Smooth muscle cell (in vitro differentiated cells): ENCODE measurements at regions not wholly inside any gene's neighbourhood (a gene's known extent, or its start where the extent isn't known, plus 50 kb on each side); places are given as distances from the start of the nearest gene placed in this dataset.

Source experiments
- DNase-seq: peaks from one replicate; lab custom pipeline; 2025; ENCODE audit not compliant: unreplicated experiment; lab: John Stamatoyannopoulos, UW
- H2AFZ ChIP-seq: fragments of 200-600 bp; sonication (generic); 2 replicates; pipeline ENCODE4 v1.6.0; 2016; ENCODE audit warnings: antibody characterized with exemption, low read depth, mild to moderate bottlenecking
- H3F3A ChIP-seq: fragments of 200-600 bp; sonication (generic); 2 replicates; pipeline ENCODE4 v1.6.0; 2017; ENCODE audit warnings: antibody characterized with exemption, low read depth
- H3K27ac ChIP-seq: fragments of 200-600 bp; sonication (generic); 2 replicates; pipeline ENCODE4 v1.5.1; 2016; ENCODE audit warnings: low read depth, mild to moderate bottlenecking
- H3K27me3 ChIP-seq: fragments of 200-600 bp; sonication (generic); 2 replicates; pipeline ENCODE4 v1.6.1; 2016; ENCODE audit warnings: low read depth, mild to moderate bottlenecking
- H3K36me3 ChIP-seq: fragments of 200-600 bp; sonication (generic); 2 replicates; pipeline ENCODE4 v1.5.1; 2016; ENCODE audit warnings: low read depth
- H3K4me1 ChIP-seq: fragments of 200-600 bp; sonication (generic); 2 replicates; pipeline ENCODE4 v1.5.1; 2016; ENCODE audit warnings: low read depth
- H3K4me2 ChIP-seq: fragments of 200-600 bp; sonication (generic); 2 replicates; pipeline ENCODE4 v1.6.0; 2016; ENCODE audit warnings: mild to moderate bottlenecking
- H3K4me3 ChIP-seq: fragments of 200-600 bp; sonication (generic); 2 replicates; pipeline ENCODE4 v1.5.1; 2016; ENCODE audit warnings: mild to moderate bottlenecking
- H3K79me2 ChIP-seq: fragments of 200-600 bp; sonication (generic); 2 replicates; pipeline ENCODE4 v1.6.0; 2016; ENCODE audit warnings: low read depth, mild to moderate bottlenecking
- H3K9ac ChIP-seq: fragments of 200-600 bp; sonication (generic); 2 replicates; pipeline ENCODE4 v1.6.0; 2016; ENCODE audit warnings: low read depth
- H3K9me3 ChIP-seq: fragments of 200-600 bp; sonication (generic); replicated peaks from 2 replicates; pipeline ENCODE4 v1.5.1; 2016; ENCODE audit warnings: low read depth
- H4K20me1 ChIP-seq: fragments of 200-600 bp; sonication (generic); 2 replicates; pipeline ENCODE4 v1.6.0; 2016; ENCODE audit warnings: low read depth
- WGBS: methylation state at CpG from one replicate; pipeline ENCODE4 v1.1.7; 2016; ENCODE audit warnings: low lambda C conversion rate; 5-methylcytosine and 5-hydroxymethylcytosine counted together
- TF ChIP-seq, protein P1 (sequence below): fragments of 200-600 bp; sonication (generic); IDR thresholded peaks from 2 replicates; pipeline ENCODE4 v1.5.1; 2017; ENCODE audit warnings: borderline replicate concordance, mild to moderate bottlenecking, antibody characterized with exemption; ENCODE audit not compliant: insufficient read depth, poor library complexity, severe bottlenecking

DNA sequence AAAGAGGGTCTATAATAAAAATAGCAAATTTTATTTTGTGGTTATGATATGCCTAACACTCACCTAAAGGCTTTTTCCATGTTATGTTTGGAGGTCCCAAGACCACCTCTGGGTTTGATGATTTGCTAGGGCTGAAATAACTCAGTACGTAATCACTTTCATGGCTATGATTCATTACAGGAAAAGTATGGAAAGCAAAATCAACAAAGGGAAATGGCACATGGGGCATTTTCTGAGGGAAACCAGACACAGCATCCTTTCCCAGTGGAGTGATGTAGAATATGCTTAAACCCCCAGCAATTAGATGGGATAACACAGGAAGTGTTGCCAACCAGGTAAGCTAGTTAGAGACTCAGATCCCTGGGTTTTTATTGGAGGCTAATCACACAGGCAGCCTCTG, 701.6 kb upstream of the CBLB start:
- H3K9me3 ChIP-seq, result no peaks in the 10 kb centered on the region
- no peak overlapping the region for H3K27ac ChIP-seq
- WGBS, result 80% methylated on average over 1 of the region's 1 CpG
- H2AFZ ChIP-seq, result no peak overlapping the region
- no peak for DNase-seq
- TF ChIP-seq, protein P1, sequence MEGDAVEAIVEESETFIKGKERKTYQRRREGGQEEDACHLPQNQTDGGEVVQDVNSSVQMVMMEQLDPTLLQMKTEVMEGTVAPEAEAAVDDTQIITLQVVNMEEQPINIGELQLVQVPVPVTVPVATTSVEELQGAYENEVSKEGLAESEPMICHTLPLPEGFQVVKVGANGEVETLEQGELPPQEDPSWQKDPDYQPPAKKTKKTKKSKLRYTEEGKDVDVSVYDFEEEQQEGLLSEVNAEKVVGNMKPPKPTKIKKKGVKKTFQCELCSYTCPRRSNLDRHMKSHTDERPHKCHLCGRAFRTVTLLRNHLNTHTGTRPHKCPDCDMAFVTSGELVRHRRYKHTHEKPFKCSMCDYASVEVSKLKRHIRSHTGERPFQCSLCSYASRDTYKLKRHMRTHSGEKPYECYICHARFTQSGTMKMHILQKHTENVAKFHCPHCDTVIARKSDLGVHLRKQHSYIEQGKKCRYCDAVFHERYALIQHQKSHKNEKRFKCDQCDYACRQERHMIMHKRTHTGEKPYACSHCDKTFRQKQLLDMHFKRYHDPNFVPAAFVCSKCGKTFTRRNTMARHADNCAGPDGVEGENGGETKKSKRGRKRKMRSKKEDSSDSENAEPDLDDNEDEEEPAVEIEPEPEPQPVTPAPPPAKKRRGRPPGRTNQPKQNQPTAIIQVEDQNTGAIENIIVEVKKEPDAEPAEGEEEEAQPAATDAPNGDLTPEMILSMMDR, result no peak
- H3K36me3 ChIP-seq, result no peaks in the 10 kb centered on the region
- H3K4me3 ChIP-seq, result no peak overlapping the region
- H4K20me1 ChIP-seq, result no peaks in the 10 kb centered on the region
- H3K79me2 ChIP-seq, result no peaks in the 10 kb centered on the region
- H3K4me2 ChIP-seq, result no peak overlapping the region
- no peaks in the 10 kb centered on the region for H3K27me3 ChIP-seq
- H3K4me1 ChIP-seq, result no peaks in the 10 kb centered on the region
- H3F3A ChIP-seq, result no peaks in the 10 kb centered on the region
- no peak overlapping the region for H3K9ac ChIP-seq

DNA sequence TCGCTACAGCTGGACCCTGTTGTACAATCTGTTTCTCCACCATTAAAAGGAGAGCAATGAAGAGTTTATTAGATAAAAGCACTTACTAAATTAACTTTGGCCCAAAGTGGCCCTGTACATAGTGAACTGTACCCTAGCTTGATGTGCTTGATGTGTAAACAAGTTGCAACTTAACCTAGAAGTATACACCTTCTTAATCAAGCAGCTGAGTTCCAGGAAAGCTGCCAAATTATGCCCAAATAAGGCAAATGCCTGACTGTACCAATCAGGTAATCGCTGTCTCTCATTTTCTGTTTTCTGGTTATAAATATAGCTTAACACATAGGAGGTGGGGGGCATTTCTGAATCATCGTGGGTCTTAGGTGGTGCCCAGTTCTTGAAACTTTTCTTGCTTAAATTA, 704.8 kb upstream of the CBLB start:
- Histone ChIP-seq H3K27me3 (no peaks in the 10 kb centered on the region), H3K9ac (no peak overlapping the region), H3K36me3 (no peaks in the 10 kb centered on the region), H3K4me1 (no peaks in the 10 kb centered on the region), H4K20me1 (no peaks in the 10 kb centered on the region), H3K4me3 (no peak overlapping the region), H3K79me2 (no peaks in the 10 kb centered on the region), H3K27ac (no peak overlapping the region), H3K4me2 (no peak overlapping the region), H3K9me3 (no peaks in the 10 kb centered on the region), H3F3A (no peaks in the 10 kb centered on the region), H2AFZ (no peak overlapping the region)
- WGBS, result 95% methylated on average over 3 of the region's 3 CpGs
- no peak for DNase-seq
- TF ChIP-seq, protein P1, result no peak

DNA sequence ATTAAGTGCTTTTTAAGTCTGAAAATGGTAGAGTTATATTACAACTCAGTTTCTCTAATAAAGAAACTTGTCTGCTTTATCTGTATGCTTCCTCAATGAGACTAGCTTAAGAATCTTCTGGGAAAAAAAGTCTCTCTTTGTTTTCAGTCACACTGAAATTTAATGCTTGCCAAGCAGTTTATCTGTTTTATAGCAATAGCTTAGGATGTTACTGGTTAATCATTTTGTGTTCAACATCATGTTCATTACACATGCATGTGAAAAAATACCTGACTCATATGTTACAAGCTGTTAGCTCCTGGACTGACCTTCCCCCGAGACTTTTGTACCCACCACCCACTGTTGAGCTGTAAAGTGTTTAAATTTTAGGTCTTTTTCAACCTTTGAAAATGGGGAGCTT, 706.2 kb upstream of the CBLB start:
- no peaks in the 10 kb centered on the region for H4K20me1 ChIP-seq
- TF ChIP-seq, protein P1, result no peak

DNA sequence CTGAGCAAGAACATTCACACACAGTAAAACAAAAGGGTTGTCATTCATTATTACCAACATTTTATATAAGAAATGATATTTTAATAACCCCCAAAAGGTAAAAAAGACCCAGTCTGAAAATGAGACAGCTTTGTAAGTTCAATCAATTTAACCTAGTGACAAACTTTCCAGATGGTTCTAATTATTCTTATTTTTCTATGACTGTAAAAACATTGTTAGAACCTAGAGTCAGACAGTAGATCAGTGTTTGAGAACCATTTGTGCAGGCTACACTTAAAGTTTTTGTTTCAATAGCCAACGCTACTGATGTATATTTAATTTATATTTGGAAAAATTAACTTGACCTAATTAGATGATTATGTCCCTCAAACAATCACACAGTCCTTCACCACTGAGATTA, 708.4 kb upstream of the CBLB start:
- Histone ChIP-seq H3K79me2 (no peaks in the 10 kb centered on the region), H3K4me2 (no peak overlapping the region), H3K9me3 (no peaks in the 10 kb centered on the region), H4K20me1 (no peaks in the 10 kb centered on the region), H3K4me3 (no peak overlapping the region), H3K4me1 (no peaks in the 10 kb centered on the region), H2AFZ (no peak overlapping the region), H3F3A (no peaks in the 10 kb centered on the region), H3K9ac (no peak overlapping the region), H3K36me3 (no peaks in the 10 kb centered on the region), H3K27me3 (no peaks in the 10 kb centered on the region), H3K27ac (no peak overlapping the region)
- no peak for DNase-seq
- WGBS, result 87% methylated on average over 1 of the region's 1 CpG
- TF ChIP-seq, protein P1, result no peak

More for the DNA sequence above, 706.2 kb upstream of the CBLB start:
- no peaks in the 10 kb centered on the region for H3K79me2 ChIP-seq
- no peak overlapping the region for H3K27ac ChIP-seq
- no peaks in the 10 kb centered on the region for H3K4me1 ChIP-seq
- no peaks in the 10 kb centered on the region for H3K9me3 ChIP-seq
- H3F3A ChIP-seq, result no peaks in the 10 kb centered on the region
- no peaks in the 10 kb centered on the region for H3K27me3 ChIP-seq
- H2AFZ ChIP-seq, result no peak overlapping the region
- no peak overlapping the region for H3K4me2 ChIP-seq
- 97% methylated on average over 1 of the region's 1 CpG for WGBS
- no peak overlapping the region for H3K9ac ChIP-seq
- H3K4me3 ChIP-seq, result no peak overlapping the region
- no peaks in the 10 kb centered on the region for H3K36me3 ChIP-seq
- no peak for DNase-seq
